ENCODE measurements at regions not wholly inside any gene's neighbourhood (a gene's known extent, or its start where the extent isn't known, plus 50 kb on each side); places are given as distances from the start of the nearest gene placed in this dataset.

- peak; percentile 16 for DNase-seq (ENCODE audit: low spot score)
- FAIRE-seq = no peak
Observed at GRCh38 chr5:9927521-9927997, 297.4 kb upstream of the TAS2R1 start.

- DNase-seq (ENCODE audit: low spot score) (no peak), FAIRE-seq (peak; percentile 59)
Observed at GRCh38 chr5:9927106-9927505, 297.0 kb upstream of the TAS2R1 start.

GRCh38 chr5:9924614-9925013 lies 294.5 kb upstream of the TAS2R1 start:
- DNase-seq (ENCODE audit: low spot score) (peak; percentile 80), FAIRE-seq (peak; percentile 71)

GRCh38 chr5:9922719-9923118 lies 292.6 kb upstream of the TAS2R1 start:
- DNase-seq (ENCODE audit: low spot score) = no peak
- FAIRE-seq = no peak

- DNase-seq (ENCODE audit: low spot score) (no peak), FAIRE-seq (no peak)
Observed at GRCh38 chr5:9920697-9921096, 290.5 kb upstream of the TAS2R1 start.

GRCh38 chr5:9919306-9920030 lies 289.3 kb upstream of the TAS2R1 start:
- FAIRE-seq = no peak

GRCh38 chr5:9905661-9906060 lies 275.5 kb upstream of the TAS2R1 start:
- no peak for FAIRE-seq
- no peak for DNase-seq (ENCODE audit: low spot score)

More at GRCh38 chr5:9919306-9920030, 289.3 kb upstream of the TAS2R1 start:
- no peak for DNase-seq (ENCODE audit: low spot score)

- FAIRE-seq = no peak
- no peak for DNase-seq (ENCODE audit: low spot score)
Observed at GRCh38 chr5:9903801-9904200, 273.6 kb upstream of the TAS2R1 start.

- DNase-seq (ENCODE audit: low spot score) = peak; percentile 41
- FAIRE-seq = peak; percentile 56
Observed at GRCh38 chr5:9898319-9898718, 268.2 kb upstream of the TAS2R1 start.

GRCh38 chr5:9895302-9895645 lies 265.1 kb upstream of the TAS2R1 start:
- FAIRE-seq (no peak), DNase-seq (ENCODE audit: low spot score) (no peak)

- FAIRE-seq = no peak
- no peak for DNase-seq (ENCODE audit: low spot score)
Observed at GRCh38 chr5:9894571-9895301, 264.6 kb upstream of the TAS2R1 start.

GRCh38 chr5:9892696-9893095 lies 262.5 kb upstream of the TAS2R1 start:
- FAIRE-seq (no peak), DNase-seq (ENCODE audit: low spot score) (no peak)

GRCh38 chr5:9889511-9889910 lies 259.4 kb upstream of the TAS2R1 start:
- DNase-seq (ENCODE audit: low spot score) (no peak), FAIRE-seq (no peak)

- FAIRE-seq (peak; percentile 55), DNase-seq (ENCODE audit: low spot score) (peak; percentile 75)
Observed at GRCh38 chr5:9888501-9888901, 258.4 kb upstream of the TAS2R1 start.

- FAIRE-seq (no peak), DNase-seq (ENCODE audit: low spot score) (no peak)
Observed at GRCh38 chr5:9885164-9885563, 255.0 kb upstream of the TAS2R1 start.

- no peak for FAIRE-seq
- DNase-seq (ENCODE audit: low spot score) = no peak
Observed at GRCh38 chr5:9878206-9878605, 248.1 kb upstream of the TAS2R1 start.

GRCh38 chr5:9877488-9877887 lies 247.3 kb upstream of the TAS2R1 start:
- DNase-seq (ENCODE audit: low spot score) (no peak), FAIRE-seq (no peak)

GRCh38 chr5:9876451-9876850 lies 246.3 kb upstream of the TAS2R1 start:
- FAIRE-seq = no peak

GRCh38 chr5:9869616-9870288 lies 239.6 kb upstream of the TAS2R1 start:
- FAIRE-seq (no peak), DNase-seq (ENCODE audit: low spot score) (peak; percentile 12)

More at GRCh38 chr5:9876451-9876850, 246.3 kb upstream of the TAS2R1 start:
- DNase-seq (ENCODE audit: low spot score) = no peak

GRCh38 chr5:9865574-9865973 lies 235.4 kb upstream of the TAS2R1 start:
- FAIRE-seq (no peak), DNase-seq (ENCODE audit: low spot score) (no peak)

GRCh38 chr5:9864791-9865190 lies 234.6 kb upstream of the TAS2R1 start:
- FAIRE-seq = no peak
- DNase-seq (ENCODE audit: low spot score) = no peak

- FAIRE-seq (no peak), DNase-seq (ENCODE audit: low spot score) (no peak)
Observed at GRCh38 chr5:9863486-9863885, 233.3 kb upstream of the TAS2R1 start.

All from urothelium cell line (cell line).